ENCODE measurements at regions not wholly inside any gene's neighbourhood (a gene's known extent, or its start where the extent isn't known, plus 50 kb on each side); places are given as distances from the start of the nearest gene placed in this dataset.
"Not testable (repeated sequence)": the region's sequence is repeated elsewhere in the genome, so short reads cannot be mapped to it uniquely, and the experiment has no call there.

GRCh38 chr11:100409267-100409666 lies 277.8 kb upstream of the ARHGAP42 start:
- DNase-seq: not testable (repeated sequence)

- DNase-seq: no peak
Measured at GRCh38 chr11:100419518-100419917, 267.6 kb upstream of the ARHGAP42 start.

GRCh38 chr11:100434821-100435641 lies 252.1 kb upstream of the ARHGAP42 start:
- DNase-seq: peak; percentile 5

- DNase-seq: no peak
Measured at GRCh38 chr11:100438376-100438775, 248.7 kb upstream of the ARHGAP42 start.

- DNase-seq: no peak
Measured at GRCh38 chr11:100441086-100441485, 246.0 kb upstream of the ARHGAP42 start.

- DNase-seq: no peak
Measured at GRCh38 chr11:100442017-100442416, 245.1 kb upstream of the ARHGAP42 start.

GRCh38 chr11:100445231-100445735 lies 241.8 kb upstream of the ARHGAP42 start:
- DNase-seq: peak; percentile 7

- DNase-seq: not testable (repeated sequence)
Measured at GRCh38 chr11:100451801-100452460, 235.2 kb upstream of the ARHGAP42 start.

- DNase-seq: no peak
Measured at GRCh38 chr11:100459811-100460210, 227.3 kb upstream of the ARHGAP42 start.

- no peak for DNase-seq
Measured at GRCh38 chr11:100460426-100460825, 226.7 kb upstream of the ARHGAP42 start.

GRCh38 chr11:100467821-100468508 lies 219.1 kb upstream of the ARHGAP42 start:
- DNase-seq: no peak

GRCh38 chr11:100469835-100470234 lies 217.3 kb upstream of the ARHGAP42 start:
- no peak for DNase-seq

- no peak for DNase-seq
Measured at GRCh38 chr11:100472727-100473389, 214.2 kb upstream of the ARHGAP42 start.

GRCh38 chr11:100473390-100473740 lies 213.7 kb upstream of the ARHGAP42 start:
- no peak for DNase-seq

- DNase-seq: no peak
Measured at GRCh38 chr11:100484948-100485347, 202.1 kb upstream of the ARHGAP42 start.

GRCh38 chr11:100498780-100499179 lies 188.3 kb upstream of the ARHGAP42 start:
- DNase-seq: no peak

GRCh38 chr11:100501450-100501849 lies 185.6 kb upstream of the ARHGAP42 start:
- no peak for DNase-seq

GRCh38 chr11:100512475-100512874 lies 174.6 kb upstream of the ARHGAP42 start:
- no peak for DNase-seq

GRCh38 chr11:100515087-100515486 lies 172.0 kb upstream of the ARHGAP42 start:
- DNase-seq: no peak

- no peak for DNase-seq
Measured at GRCh38 chr11:100525197-100525596, 161.9 kb upstream of the ARHGAP42 start.

- no peak for DNase-seq
Measured at GRCh38 chr11:100525635-100526034, 161.5 kb upstream of the ARHGAP42 start.

- DNase-seq: no peak
Measured at GRCh38 chr11:100528872-100529416, 158.1 kb upstream of the ARHGAP42 start.

- DNase-seq: not testable (repeated sequence)
Measured at GRCh38 chr11:100531290-100531689, 155.8 kb upstream of the ARHGAP42 start.

All from SHP77 treated with DMSO at 0.1 percent for 48 hours (cell line).